CD4-positive, alpha-beta T cell treated with Interleukin-12 subunit alpha and Interleukin-12 subunit beta, for 1 hour (primary cell): ENCODE measurements at regions not wholly inside any gene's neighbourhood (a gene's known extent, or its start where the extent isn't known, plus 50 kb on each side); places are given as distances from the start of the nearest gene placed in this dataset.

Source experiments
- DNase-seq: peaks from one replicate; pipeline ENCODE4 v3.0.0-alpha.2; 2020

DNA sequence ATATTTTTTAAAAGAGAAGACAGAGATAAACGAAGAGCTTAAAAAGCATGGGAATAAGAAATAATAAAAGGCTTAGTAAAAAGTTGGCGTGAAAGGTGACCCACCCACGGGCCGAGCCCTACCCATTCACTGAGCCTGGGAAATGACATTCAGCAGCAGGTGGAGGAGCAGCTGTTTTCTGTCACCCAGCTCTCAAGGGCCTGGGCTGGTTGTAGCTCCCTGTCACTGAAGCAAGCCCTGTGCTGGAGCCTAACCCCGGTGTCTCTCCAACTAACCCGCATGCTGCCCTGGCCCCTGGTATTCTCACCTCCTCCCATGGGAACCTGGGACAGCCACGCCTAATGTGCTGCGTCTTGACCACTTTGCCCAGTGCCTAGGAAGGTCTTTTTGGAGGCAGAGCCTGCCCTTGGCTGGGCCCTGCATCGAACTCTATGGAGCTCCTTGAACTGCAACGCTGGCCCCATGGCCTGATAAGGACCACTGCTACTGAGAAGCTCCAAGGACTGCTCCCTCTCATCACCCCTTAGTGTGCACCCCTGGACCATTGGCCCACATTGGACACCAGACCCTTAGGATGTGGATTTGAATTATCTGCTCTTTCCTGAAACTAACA, 68.8 kb upstream of the IYD start:
- no peak for DNase-seq

DNA sequence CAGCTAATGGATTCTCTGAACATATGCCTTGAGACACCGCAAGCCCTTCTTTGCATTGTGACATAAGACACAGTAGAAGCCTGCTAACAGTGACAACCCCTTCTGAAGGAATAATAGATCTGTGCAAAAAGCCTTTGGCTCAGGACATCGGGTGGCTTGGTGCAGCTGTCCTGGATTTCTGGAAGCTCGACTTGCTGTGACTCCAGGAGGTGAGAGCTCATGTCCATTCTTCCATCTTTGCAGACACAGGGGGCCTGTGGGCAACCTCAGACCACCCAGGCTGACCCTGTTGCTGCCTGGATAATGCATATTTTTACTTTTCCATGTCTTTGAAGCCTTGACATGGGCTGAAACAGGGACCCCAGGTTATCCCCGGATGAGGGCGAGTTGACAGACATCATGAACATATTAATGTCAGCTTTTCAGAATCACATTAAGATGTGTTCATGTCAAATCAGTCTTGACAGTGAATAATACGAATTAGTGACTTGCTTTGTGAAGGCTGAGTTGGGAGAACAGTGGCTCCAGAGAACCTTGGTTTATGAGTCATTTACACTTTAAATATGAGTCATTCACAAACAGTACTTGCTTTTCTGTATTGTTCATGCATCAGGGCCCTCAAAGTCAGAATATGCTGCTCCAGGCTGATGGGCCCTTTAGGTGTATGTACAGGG, 66.8 kb upstream of the IYD start:
- DNase-seq, result no peak

DNA sequence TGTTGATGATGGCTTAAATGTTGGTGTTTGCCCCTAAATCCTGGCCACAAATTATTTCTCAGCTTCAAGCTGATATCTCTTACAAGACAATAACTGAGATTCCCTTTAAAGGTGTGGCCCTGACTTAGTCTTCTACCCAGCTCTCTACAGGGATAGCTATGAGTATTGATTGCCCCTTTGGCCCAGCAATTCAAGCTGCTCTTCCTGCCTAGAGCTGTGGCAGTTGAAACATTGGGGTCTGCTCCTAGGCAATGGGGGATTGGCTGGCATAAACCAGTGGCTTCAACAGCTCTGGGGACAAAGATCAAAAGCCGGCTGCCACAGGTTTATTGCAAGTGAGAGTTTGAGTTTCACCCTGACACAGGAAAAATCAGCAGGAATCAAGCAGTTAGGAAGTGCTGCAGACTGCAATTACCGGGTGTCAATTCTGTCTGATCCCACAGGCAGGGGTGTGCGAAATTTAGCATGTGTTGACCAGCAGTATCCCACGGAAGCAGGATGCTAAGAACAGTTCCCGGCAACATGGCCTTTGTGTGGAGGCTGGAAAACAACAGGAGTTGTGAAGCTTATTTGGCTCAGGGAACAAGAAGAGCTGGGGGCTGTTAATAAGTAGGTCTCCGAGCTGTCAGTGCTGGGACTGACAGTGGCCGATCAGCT, 66.2 kb upstream of the IYD start:
- DNase-seq, result no peak

DNA sequence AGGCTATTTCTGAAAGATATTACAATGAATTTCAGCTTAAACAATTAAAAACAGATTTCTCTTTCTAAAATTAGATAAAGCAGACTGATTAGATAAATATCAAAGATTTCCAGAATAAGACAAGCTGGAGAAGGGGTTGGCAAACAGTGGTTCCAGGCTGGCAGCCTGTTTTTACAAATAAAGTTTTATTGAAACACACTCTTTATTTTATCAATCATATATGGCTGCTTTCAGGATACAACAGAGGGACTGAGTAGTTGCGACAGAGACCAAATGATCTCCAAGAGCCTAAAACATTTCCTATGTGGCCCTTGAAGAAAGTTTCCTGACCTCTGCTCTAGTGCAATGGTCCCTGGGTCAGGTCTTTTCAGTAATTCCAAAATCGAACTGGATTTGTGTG, 65.6 kb upstream of the IYD start:
- DNase-seq, result no peak

DNA sequence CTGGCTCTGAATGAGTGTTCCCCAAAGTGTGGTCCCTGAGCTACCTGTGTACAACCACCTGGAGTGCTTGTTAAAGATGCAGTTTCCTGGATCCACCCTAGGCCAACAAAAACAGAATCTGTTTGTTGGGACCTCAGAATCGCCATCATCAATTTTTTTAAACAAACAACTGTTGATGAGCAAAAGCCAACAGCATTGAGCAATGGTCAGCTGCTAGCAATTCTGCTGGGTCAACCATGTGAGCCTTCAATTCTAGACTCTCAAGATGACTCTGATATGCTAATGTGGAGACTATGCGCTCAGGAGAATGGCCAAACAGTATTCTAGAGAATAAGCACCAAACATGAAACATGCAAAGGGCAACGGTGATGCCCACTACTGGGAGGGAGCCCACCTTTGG, 64.4 kb upstream of the IYD start:
- DNase-seq, result no peak

DNA sequence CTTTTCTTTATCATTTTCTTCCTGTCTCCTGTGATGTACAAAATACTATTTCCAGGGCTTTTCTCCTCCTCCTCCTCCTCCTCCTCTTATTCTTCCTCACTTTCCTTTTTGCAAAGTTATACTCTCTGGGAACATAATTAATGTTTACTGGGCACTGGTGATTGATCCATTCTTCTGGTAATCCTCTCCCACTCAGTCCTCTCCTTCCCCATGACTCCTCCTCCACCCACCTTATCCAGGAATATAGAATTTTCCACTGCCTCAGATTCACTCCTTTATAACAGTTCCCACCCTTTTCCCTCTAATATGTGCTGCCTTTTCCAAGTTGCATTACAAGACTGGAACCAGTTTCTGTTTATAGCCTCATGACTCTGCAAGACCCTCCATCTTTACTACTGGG, 62.5 kb upstream of the IYD start:
- DNase-seq, result no peak

DNA sequence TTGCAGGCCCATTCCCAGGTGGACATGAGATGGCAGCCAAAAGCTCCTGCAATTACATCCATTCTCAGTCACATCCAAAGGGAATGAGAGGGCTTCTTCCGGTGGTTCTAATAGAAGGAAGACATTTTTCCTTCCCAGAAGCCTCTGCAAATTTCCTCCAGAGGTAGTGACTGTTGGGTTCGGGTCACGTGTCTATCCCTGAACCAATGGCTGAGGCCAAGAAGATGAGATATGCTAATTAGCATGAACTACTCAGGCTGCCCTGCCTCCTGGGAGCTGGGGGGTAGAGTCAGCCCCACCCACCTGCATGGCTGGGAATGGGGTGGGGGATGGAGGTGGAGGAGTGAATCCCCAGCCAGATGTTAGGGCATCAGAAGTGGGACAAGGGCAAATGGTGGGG, 61.3 kb upstream of the IYD start:
- DNase-seq, result no peak

DNA sequence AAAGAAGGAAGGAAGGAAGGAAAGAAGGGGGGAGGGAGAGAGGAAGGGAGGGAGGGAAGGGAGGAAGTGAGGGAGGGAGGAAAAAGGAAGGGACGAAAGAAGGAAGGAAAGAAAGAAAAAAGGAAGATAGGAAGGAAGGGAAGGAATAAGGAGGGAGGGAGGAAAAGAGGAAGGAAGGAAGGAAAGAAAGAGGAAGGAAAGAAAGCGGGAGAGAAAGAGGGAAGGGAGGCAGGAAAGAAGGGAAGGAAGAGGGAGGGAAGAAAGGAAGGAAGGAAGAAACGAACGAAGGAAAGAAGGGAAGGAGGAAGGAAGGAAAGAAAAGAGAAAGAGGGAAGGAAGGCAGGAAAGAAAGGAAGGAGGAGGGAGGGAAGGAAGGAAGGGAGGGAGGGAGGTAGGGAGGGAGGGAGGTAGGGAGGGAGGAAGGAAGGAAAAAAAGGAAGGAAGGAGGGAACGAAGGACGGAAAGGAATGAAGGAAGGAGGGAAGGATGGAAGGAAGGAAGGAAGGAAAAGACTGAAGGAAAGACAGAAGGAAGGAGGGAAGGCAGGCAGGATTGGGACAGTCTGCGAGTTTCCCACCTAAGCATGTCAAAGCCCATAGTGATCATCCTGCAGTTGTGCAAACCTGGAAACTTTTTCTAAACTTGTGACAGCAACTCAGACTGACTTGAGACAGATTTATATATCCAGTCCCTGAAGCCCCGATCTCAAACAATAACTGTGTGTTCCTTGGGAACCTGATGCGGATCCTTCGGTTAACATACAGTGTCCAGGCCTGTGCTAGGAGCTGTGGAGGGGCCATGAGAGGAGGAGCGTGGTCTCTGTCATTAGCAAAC, 59.8 kb upstream of the IYD start:
- no peak for DNase-seq

DNA sequence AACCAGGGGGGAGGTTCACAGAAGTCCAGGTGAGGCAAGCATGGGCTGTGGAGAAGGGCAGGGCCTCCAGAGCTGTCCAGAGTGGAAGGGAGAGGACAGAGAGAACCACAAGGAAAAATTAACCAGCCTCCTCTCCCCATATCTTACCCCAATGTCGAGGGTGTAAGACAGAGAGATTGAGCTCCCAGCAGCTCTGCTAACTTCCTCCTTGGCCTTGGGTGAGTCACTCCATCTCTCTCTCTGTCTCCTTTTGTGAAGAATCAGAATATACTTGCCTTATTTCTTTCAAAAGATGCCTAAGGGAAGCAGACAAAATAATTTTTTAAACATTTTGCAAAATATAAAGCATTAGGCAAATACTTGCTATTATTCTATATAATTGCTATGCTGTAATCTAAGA, 58.3 kb upstream of the IYD start:
- peak; percentile 11 for DNase-seq

DNA sequence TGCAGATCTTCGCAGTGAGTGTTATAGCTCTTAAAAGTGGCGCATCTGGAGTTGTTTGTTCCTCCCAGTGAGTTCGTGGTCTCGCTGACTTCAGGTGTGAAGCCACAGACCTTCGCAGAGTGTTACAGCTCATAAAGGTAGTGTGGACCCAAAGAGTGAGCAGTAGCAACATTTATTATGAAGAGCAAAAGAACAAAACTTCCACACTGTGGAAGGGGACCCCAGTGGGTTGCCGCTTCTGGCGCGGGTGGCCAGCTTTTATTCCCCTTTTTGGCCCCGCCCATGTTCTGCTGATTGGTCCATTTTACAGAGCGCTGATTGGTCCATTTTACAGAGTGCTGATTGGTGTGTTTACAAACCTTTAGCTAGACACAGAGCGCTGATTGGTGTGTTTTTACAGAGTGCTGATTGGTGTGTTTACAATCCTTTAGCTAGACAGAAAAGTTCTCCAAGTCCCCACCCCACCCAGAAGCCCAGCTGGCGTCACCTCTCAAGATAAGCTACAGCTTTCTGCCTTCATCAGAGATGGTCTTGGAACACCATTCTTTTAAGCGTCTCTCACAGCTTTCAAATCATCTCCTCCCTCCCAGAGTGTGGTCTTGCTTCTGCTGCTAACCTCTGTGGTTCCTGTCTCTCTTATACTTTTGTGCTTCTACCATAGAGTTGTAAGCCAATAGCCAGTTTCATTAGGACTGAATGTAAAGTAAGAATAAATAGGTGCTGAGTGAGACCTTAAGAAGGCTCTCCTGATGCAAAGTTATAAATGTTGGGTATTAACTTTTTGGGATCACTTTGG, 57.5 kb upstream of the IYD start:
- DNase-seq, result peak; percentile 56

DNA sequence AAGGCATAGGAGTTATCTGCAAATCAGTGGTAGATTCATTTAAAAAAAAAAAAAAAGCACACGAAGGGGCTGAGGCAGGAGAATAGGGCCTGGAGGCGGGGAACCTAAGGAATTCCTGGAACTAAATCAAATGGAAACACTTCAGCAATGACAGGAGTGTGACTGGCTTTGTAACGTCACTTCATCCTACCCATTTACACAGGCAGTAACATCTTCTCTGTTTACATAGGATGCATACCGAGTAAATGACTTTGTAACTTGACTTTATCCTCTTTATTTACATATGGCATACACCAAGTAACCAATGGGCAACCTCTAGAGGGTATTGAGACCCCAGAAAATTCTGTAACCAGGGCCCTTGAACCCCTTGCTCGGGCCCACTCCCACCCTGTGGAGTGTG, 56.4 kb upstream of the IYD start:
- DNase-seq, result no peak

DNA sequence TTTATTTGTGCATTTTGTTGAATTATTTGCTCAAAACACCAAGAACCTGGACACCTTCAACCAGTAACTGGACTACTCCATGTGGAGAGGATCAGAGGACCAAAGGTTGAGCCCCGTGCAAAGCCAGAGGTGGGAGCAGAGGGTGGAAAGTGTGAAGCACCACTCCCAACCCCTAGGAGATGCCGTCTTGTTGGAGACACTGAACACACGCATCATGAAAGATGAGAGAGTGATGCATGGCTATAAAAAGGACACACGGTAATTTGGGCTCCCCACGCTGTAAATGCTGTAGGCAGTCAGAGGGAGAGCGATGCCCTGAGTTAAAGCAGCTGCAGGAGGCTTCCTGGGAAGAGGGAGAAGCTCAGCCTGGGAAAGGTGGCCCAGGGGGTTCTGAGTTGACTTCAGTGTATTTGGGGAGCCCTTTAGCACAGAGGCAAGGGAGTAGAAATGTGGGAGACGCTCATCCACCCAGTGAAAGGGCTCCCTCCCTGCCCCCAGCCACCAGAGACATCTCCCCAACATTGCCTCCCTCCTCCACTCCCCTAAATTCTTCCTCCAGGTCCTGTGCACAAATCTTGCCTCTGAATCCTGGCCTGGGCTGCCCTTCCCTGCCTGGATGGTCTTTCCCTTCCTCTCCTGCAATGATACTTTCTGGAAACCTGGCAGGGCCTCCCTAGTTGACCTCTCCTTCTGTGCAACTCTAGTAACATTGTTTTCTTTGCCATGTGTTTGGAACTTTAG, 55.8 kb upstream of the IYD start:
- no peak for DNase-seq

DNA sequence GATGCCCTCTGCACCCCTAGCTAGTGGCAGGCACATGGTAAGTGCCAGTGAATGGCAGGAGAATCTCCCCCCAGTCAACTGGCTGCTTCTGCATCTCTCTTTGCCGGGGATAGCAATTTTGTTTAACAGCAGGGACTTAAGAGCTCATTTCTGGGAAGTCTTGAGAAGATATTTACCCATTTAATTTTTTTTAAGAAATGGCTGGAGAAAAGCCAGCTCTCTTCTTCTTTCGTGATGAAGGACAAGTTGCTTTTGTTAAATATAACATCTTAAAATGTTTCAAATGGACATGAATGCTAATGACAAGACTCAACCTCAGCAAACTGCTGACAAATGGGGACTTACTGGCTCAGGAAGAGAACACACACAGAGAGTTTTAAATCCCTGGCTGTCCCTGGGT, 55.0 kb upstream of the IYD start:
- DNase-seq, result no peak

DNA sequence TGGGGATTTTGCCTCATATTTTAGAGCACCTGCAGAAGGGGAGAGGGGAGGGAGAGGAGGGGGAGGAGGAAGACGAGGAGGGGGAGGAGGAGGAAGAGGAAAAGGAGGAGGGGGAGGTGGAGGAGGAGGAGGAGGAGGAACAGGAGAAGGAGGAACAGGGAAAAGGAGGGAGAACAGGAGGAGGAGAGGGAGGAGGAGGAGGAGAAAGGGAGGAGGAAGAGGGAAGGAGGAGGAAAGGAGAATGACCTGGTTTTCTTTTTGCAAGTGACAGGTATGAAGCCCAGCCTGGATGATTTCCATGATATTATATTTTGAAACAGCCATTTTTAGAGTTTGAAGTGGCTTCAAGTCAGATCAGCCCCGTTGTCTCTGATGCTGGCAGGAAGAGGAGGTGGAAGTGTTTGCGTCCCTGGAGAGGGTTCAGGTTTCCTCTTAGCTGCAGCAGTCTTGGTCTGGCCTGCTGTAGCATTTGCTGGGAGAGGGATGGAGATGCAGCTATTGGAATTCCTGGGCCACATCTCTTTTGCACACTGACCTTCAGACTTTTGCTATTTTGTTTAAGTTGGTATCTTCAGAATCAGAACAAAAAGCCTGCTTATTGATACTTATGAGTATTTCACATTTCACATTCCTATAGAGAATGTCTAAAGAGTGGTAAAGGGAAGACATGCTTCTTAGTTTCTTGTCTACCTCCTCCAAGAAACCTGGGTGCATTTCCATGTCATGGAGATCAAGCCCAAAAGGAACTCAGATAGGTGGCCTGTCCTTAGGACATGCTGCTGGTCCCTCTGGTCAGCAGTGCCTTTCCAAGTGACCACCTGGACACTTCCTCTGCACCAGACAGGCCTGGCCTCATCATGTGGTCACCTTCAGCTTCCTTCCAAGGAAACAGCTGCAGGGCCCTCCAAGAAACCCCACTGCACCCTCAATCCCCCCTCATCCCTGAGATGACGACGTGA, 54.3 kb upstream of the IYD start:
- no peak for DNase-seq

DNA sequence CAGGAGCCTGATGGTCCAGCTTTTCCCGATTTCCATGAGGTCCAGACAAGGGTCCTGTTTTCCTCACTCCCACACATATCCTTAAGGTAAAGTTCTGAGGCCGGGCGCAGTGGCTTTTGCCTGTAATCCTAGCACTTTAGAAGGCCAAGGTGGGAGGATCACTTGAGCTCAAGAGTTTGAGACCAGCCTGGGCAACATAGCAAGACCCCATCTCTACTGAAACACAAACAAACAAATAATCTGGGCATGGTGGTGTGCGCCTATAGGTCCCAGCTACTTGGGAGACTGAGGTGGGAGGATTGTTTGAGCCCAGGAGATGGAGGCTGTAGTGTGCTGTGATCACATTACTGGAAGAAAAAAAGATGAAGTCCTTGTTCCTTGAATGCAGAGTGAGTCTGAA, 53.2 kb upstream of the IYD start:
- no peak for DNase-seq

DNA sequence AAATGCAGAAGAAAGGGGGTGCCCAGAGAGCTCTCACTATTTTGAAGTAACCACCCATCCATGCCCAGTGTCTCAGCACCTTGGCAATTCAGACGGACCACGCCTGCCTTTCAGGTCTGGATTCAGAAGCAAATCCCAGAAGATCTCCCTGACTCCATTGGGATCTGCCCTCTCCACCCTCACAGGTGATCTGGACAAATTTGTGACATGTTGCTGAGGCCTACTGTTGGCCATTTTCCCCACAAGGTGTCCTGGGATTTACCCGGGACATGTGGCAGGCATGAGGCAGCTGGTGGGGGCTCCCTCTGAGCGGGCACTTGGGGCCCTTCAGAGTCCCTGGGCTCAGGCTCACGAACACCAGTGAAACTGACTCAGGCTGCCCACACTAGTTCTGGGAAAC, 51.9 kb upstream of the IYD start:
- DNase-seq, result no peak
